ENCODE measurements at regions not wholly inside any gene's neighbourhood (a gene's known extent, or its start where the extent isn't known, plus 50 kb on each side); places are given as distances from the start of the nearest gene placed in this dataset.
A peak's percentile ranks its signal among the peaks of the same experiment; 100 is the strongest.

DNA sequence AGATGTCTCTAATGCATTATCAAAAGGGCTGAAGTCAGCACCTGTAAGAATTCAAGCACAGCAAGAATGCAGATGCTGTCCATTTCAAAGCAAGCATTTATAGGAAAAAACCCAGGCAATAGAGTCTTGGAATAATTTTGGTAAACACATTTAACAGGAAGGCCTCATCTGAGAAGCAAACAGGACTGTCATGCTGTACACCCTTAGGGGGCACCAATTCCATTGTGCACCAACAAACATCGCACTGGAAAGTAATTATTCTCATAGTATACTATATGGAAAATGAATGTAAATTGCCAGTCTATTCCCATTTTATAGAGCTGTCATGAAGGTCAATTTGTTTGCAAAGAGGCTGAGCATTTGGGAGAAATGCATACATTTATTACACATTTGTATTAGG lies 247.3 kb upstream of the SUCLG2 start:
- no peak overlapping the region for H3K4me3 ChIP-seq (ENCODE audit: low read depth, low read length)
- no peaks in the 10 kb centered on the region for H3K27me3 ChIP-seq (ENCODE audit: control insufficient read depth, insufficient read depth, low read length)
- TF ChIP-seq, protein P1, sequence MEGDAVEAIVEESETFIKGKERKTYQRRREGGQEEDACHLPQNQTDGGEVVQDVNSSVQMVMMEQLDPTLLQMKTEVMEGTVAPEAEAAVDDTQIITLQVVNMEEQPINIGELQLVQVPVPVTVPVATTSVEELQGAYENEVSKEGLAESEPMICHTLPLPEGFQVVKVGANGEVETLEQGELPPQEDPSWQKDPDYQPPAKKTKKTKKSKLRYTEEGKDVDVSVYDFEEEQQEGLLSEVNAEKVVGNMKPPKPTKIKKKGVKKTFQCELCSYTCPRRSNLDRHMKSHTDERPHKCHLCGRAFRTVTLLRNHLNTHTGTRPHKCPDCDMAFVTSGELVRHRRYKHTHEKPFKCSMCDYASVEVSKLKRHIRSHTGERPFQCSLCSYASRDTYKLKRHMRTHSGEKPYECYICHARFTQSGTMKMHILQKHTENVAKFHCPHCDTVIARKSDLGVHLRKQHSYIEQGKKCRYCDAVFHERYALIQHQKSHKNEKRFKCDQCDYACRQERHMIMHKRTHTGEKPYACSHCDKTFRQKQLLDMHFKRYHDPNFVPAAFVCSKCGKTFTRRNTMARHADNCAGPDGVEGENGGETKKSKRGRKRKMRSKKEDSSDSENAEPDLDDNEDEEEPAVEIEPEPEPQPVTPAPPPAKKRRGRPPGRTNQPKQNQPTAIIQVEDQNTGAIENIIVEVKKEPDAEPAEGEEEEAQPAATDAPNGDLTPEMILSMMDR (IDR thresholded peaks at IDR 0.05; ENCODE audit: insufficient read depth, low read length, poor library complexity, severe bottlenecking), result peak; percentile 36
- DNase-seq (ENCODE audit: low read depth), result no peak
- no peaks in the 10 kb centered on the region for H3K36me3 ChIP-seq (ENCODE audit: control insufficient read depth, insufficient read depth, low read length)

DNA sequence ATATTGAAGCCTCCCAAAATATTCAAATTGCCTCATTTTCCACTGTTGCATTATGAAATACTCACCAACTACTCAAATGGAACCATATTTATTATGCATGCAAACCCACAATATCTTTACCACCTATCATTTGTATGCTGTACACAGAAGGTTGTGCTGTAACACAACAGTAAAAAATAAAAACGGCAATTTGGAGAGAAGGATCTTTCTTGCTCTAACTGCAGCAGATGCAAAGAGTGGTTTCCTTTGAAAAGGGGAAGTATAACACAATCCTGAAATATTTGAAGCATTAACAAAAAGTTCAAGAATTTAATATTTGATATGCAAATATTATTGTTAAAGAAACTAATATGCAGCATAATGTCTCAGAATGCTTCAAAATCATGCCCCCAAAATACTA lies 244.5 kb upstream of the SUCLG2 start:
- Histone ChIP-seq H3K4me3 (ENCODE audit: low read depth, low read length) (no peak overlapping the region), H3K27me3 (ENCODE audit: control insufficient read depth, insufficient read depth, low read length) (no peaks in the 10 kb centered on the region), H3K36me3 (ENCODE audit: control insufficient read depth, insufficient read depth, low read length) (no peaks in the 10 kb centered on the region)
- TF ChIP-seq, protein P1 (IDR thresholded peaks at IDR 0.05; ENCODE audit: insufficient read depth, low read length, poor library complexity, severe bottlenecking), result no peak
- DNase-seq (ENCODE audit: low read depth), result no peak

DNA sequence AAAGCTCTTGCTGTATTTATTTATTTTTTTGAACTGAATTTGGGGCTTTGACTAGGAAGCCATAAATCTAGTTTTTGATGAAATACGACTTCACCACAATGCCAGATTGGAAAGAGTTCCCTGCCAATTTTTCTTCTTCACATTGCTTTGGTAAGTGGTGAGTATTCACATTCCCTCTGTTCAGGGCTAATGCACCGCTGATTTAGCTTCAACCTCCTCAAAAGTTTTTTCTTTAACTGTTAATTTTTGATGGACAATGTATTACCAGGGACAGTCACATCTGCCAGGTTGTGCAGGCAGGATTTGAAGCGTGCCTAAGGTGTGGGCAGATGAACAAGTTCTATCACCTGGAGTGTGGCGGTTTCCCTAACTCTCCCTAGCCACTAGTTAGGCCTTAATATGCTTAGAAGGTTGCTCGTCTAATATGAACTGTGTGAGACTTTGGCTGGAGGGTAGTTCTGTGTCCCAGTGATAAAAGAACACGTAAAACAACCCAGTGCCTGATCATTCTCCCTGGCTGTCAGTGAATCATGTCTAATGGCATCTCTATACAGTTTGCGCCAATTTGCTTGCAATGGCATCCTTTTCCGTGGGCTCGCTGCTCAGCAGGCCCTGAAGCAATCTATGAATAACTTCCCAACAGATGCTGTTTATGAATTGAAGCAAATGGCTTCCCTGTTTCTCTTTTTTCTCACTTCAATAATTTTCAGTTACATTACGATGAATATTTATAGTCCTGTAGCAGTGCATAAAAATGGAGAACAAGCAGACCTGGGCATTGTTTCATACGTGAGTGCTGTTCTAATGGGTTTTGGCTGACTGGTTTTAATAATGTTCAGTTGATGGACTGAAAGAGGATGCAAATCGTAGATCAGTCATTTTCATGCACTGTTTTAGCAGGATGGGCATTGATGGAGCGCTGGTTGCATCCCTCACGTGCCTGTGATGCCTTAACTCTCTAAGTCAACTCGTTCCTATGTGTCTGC lies 243.2 kb upstream of the SUCLG2 start:
- DNase-seq (ENCODE audit: low read depth), result no peak
- H3K36me3 ChIP-seq (ENCODE audit: control insufficient read depth, insufficient read depth, low read length), result no peaks in the 10 kb centered on the region
- H3K4me3 ChIP-seq (ENCODE audit: low read depth, low read length), result no peak overlapping the region
- TF ChIP-seq, protein P1 (IDR thresholded peaks at IDR 0.05; ENCODE audit: insufficient read depth, low read length, poor library complexity, severe bottlenecking), result no peak
- H3K27me3 ChIP-seq (ENCODE audit: control insufficient read depth, insufficient read depth, low read length), result no peaks in the 10 kb centered on the region

DNA sequence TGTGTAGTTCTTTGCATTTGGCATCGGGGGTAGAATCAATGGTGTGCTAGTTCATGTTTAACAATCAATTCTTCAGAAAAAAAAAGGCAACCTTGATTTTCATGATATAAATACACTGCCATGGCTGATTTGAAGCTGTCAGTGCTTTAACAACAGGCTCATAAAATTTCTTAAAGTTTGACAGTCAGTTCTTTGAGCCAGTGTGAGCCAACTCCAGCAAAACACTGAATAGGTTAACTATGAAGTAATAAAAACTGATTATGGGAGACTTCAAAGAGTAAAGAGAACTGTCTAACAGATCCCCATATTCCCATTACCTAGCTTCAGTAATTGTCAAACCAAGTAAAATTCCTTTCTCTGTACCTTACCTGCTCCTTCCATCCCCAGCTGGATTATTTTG lies 241.7 kb upstream of the SUCLG2 start:
- H3K27me3 ChIP-seq (ENCODE audit: control insufficient read depth, insufficient read depth, low read length), result no peaks in the 10 kb centered on the region
- H3K4me3 ChIP-seq (ENCODE audit: low read depth, low read length), result no peak overlapping the region
- TF ChIP-seq, protein P1 (IDR thresholded peaks at IDR 0.05; ENCODE audit: insufficient read depth, low read length, poor library complexity, severe bottlenecking), result no peak
- DNase-seq (ENCODE audit: low read depth), result no peak
- H3K36me3 ChIP-seq (ENCODE audit: control insufficient read depth, insufficient read depth, low read length), result no peaks in the 10 kb centered on the region

DNA sequence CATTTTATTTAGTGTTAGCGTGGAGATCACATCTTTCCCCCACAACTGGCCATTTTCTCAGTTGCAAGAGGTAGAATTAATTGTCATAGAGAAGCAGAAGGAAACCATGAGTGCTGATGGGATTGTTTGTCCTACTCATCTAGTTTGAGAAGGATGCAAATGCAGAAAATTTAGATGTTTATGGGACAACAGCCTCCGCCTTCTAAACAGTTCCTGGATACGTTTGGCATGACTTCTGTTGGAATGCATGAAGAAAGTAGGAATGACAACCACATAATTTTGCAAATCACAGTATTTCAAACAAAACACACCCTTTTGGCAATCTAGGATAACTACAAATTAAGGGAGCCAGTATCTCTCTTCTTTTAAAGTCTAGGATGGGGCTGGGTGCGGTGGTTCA lies 240.1 kb upstream of the SUCLG2 start:
- Histone ChIP-seq H3K36me3 (ENCODE audit: control insufficient read depth, insufficient read depth, low read length) (no peaks in the 10 kb centered on the region), H3K4me3 (ENCODE audit: low read depth, low read length) (no peak overlapping the region), H3K27me3 (ENCODE audit: control insufficient read depth, insufficient read depth, low read length) (no peaks in the 10 kb centered on the region)
- TF ChIP-seq, protein P1 (IDR thresholded peaks at IDR 0.05; ENCODE audit: insufficient read depth, low read length, poor library complexity, severe bottlenecking), result no peak
- no peak for DNase-seq (ENCODE audit: low read depth)

Measured in kidney epithelial cell (primary cell).